HS-27A (cell line): ENCODE measurements at regions not wholly inside any gene's neighbourhood (a gene's known extent, or its start where the extent isn't known, plus 50 kb on each side); places are given as distances from the start of the nearest gene placed in this dataset.
"Not testable (repeated sequence)": the region's sequence is repeated elsewhere in the genome, so short reads cannot be mapped to it uniquely, and the experiment has no call there.

Experiments
- DNase-seq: peaks from one replicate; pipeline ENCODE4 v3.0.0-alpha.2; 2012; ENCODE audit warnings: low read depth, missing footprints

- not testable (repeated sequence) for DNase-seq
Observed at GRCh38 chr2:145787597-145788361, 1267.9 kb upstream of the ZEB2 start.

DNA sequence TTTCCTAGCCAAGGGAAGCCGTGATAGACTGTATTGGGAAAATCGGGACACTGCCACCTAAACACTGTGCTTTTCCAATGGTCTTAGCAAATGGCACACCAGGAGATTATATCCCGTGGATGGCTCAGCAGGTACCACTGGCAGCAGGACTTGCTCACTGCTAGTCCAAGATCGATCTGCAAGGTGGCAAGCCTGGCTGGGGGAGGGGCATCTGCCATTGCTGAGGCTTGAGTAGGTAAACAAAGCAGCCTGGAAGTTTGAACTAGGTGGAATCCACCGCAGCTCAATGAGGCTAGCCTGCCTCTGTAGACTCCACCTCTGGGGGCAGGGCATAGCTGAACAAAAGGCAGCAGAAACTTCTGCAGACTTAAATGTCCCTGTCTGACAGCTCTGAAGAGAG, 1262.7 kb upstream of the ZEB2 start:
- DNase-seq = not testable (repeated sequence)

- no peak for DNase-seq
Observed at GRCh38 chr2:145777914-145778313, 1258.0 kb upstream of the ZEB2 start.

DNA sequence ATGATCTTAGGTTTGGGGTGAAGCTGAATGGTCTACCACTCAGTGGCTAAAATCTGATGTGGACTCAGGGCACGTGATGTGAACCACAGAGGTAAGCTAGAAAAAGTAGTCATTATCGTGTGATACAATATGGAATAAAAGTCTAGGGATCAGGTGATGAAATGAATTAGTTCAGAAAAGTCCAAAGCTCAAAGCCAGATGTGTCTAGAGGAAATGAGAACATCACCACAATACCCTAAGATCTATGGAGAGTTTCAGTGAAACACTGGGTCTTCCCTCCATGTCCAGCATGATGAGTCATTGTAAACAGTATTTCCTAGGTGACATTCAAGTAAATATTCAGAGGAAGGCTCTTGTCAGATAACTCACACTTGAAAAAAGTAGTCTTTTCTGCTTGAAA, 1257.4 kb upstream of the ZEB2 start:
- DNase-seq = no peak

GRCh38 chr2:145775591-145775990, 1255.7 kb upstream of the ZEB2 start:
- DNase-seq = no peak

DNA sequence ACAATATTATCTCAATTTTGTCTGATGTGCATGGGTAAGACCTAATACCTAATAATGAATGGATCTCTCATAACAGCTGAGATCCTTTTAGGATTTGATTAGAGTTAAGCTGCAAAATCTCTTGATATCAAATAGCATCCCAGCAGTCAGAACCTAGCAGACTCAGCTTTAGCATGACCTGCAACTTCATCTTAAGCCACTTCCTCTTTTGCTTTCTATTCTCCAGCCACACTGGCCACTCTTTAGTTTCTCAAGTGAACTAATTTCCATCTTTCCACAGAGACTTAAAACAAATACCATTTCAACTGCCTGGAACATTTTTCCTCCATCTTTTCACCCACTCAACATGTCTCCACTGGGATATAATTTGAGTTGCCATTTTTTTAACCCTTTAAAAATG, 1251.6 kb upstream of the ZEB2 start:
- DNase-seq = no peak

DNA sequence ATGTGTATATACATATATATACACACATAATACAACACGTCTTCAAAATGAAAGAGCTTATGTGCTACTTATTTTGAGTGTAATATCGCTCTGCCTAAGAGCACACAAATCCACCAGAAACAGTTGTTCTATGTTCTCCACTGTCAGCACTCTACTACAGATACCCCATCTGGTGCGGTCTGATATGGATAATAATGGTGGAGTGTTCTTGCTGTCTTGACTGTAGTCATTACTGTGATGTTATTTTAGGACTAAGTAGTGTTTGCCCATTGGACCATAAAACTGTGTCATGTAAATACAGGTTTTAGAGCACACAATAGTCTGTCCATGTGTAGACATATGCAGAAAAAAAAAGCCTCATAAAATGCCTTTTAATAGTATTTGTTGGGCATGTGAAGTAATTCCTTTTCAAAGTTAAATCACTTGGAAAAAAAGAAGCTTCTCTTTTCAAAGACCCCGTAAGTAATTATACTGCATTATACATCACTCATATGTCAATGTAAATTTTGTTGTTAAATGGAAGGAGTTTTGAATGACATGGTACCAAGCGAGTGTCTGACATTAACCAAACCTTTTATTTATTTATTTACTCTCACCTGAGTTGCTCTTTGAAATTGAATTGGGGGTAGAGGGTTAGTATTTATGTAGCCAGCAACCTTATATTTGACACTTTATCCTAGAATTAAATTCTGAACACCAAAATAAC, 1249.2 kb upstream of the ZEB2 start:
- no peak for DNase-seq

- DNase-seq = no peak
Observed at GRCh38 chr2:145765874-145766273, 1246.0 kb upstream of the ZEB2 start.

GRCh38 chr2:145764631-145765030, 1244.7 kb upstream of the ZEB2 start:
- no peak for DNase-seq

- DNase-seq = peak; percentile 59
Observed at GRCh38 chr2:145760781-145761649, 1241.1 kb upstream of the ZEB2 start.

- DNase-seq = no peak
Observed at GRCh38 chr2:145759228-145759915, 1239.5 kb upstream of the ZEB2 start.

DNA sequence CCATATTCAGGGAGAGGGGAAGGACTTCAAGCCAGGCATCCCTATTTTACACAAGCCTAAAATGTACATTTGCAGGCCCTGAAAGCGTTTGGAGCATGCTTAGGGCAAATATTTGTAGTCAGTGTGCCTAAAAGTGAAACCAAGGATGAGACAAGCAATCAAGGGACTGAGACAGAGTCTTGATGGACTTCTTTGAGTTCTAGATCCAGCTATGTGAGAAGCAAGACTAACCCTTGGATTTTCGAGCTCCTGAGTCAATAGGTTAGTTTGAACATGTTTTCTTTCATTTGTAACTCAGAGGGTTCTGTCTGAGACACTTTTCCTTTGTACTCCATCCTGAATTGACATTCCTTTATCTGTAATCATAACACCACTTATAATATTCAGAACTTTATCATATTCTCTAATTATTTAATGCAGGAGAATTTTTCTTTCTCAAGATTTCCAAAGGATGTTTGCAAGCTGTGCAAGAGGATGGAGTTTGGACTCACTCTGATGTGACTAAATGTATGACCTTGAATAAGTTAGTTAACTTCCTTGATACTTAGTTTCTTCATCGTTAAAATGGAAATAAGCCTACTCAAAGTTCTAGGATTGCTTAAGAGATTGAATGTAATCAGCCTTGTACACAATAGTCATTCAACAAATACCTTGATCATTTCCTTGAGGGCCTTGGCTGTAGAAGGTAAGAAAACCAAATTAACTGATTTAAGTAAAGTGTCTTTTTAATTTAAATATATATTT, 1237.8 kb upstream of the ZEB2 start:
- no peak for DNase-seq

DNA sequence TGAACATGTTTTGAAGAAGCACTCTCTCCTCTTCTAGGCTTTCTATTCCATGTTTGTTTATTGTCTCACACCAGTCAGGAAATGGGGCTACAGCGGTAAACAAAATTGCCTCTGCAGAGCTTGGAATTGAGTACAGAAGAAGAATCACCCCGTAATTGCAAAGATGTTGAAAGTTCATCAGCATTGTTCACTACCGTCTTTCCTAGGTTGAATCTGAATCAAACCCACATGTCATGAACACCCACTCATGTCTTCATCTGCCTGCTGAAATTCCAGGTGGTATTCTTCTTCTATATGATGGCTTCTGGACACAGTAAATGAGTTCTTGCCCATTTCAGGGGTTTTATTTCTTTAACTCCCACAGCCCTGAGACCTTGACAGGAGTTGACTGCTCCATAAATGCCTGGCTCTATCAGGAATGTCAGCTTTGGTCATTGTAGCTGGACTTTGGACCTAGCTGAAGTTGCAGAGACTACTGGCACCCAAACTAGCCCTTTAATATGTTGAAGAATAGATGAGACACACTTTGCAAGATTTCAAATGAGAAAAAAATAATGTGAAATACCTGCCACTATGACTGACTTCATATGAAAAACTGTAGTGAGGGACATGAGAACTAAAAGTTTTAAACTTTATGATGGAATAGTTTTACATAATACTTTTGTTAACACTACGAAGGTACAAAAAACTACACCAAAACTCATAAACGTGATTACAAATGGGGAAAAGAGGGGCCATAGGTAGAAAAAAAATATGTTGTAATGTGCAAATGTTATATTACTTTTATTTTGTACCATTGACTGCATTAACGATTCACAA, 1235.3 kb upstream of the ZEB2 start:
- DNase-seq = no peak

GRCh38 chr2:145753966-145754365, 1234.0 kb upstream of the ZEB2 start:
- DNase-seq = no peak

DNA sequence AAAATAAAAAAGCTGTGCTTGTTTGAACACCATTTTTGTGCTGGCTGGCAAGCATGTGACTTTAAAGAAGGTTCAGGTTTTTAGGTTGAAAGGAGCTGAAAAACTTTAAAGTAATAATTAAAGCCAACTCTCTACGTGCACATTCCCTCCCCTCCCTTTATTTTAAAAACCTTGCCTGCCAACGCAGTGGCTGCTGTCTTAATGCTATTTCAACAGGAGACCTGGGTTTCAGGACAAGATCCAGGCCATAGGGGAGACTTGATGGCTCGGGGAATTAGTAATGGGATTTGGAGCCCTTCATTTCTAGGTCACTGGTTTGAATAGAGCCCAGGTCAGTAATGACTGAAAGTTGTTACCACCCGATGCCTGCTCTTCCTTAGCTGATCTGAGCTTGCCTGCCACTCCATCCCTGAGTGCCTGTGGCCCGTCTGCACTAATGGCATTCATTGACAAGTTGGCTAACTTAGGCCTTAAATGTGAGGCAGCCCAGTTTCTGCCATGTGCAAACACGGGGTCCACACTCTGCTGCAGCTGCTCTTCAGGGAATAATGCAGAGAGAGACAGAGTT, 1233.2 kb upstream of the ZEB2 start:
- DNase-seq = no peak

GRCh38 chr2:145752091-145752806, 1232.3 kb upstream of the ZEB2 start:
- peak; percentile 64 for DNase-seq

DNA sequence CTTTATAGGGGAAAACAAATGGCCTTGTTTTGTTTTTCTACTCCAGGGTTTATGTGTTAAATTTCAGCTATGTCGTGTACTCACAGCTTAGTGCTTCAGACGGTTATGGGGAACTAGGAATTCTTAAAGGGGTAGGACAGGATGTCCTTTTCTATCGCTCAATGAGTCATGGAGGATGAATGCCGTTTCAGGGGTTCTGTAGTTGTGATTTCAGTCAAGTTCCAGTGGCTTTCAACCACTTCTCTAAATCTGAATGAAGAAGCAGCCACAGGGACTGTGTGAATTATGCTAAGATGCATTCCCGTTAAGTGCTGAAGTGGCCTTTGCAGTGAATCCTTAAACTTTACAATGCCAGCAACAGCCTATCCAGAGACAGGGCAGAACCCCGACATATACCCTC, 1231.7 kb upstream of the ZEB2 start:
- DNase-seq = peak; percentile 59

GRCh38 chr2:145751155-145751554, 1231.2 kb upstream of the ZEB2 start:
- no peak for DNase-seq

- DNase-seq = no peak
Observed at GRCh38 chr2:145750612-145751011, 1230.7 kb upstream of the ZEB2 start.
